HUES64 (cell line): ENCODE measurements at regions not wholly inside any gene's neighbourhood (a gene's known extent, or its start where the extent isn't known, plus 50 kb on each side); places are given as distances from the start of the nearest gene placed in this dataset.

Experiments
- H3K27ac ChIP-seq: 2 replicates; pipeline ENCODE4 v1.7.0; 2013; ENCODE audit warnings: low read depth, low read length, inconsistent platforms
- H3K27me3 ChIP-seq: 2 replicates; pipeline ENCODE4 v1.6.1; 2013; ENCODE audit warnings: mild to moderate bottlenecking, low read length; ENCODE audit not compliant: insufficient read depth
- H3K36me3 ChIP-seq: 2 replicates; pipeline ENCODE4 v1.6.1; 2013; ENCODE audit warnings: mild to moderate bottlenecking, low read length; ENCODE audit not compliant: insufficient read depth
- H3K4me1 ChIP-seq: 2 replicates; pipeline ENCODE4 v1.6.1; 2013; ENCODE audit warnings: mild to moderate bottlenecking, low read length, moderate library complexity; ENCODE audit not compliant: insufficient read depth
- H3K4me3 ChIP-seq: 2 replicates; pipeline ENCODE4 v1.5.1; 2013; ENCODE audit warnings: mild to moderate bottlenecking, low read length, moderate library complexity
- H3K9ac ChIP-seq: 2 replicates; pipeline ENCODE4 v1.6.1; 2013; ENCODE audit warnings: mild to moderate bottlenecking, low read depth, low read length
- H3K9me3 ChIP-seq: 2 replicates; pipeline ENCODE4 v1.6.1; 2013; ENCODE audit warnings: low read depth, low read length; ENCODE audit not compliant: insufficient read depth
- WGBS: fragments of 150-250, 120-280 bp; methylation state at CpG from one replicate; pipeline ENCODE4 v1.1.7; 2013; ENCODE audit warnings: missing lambda C conversion rate; 5-methylcytosine and 5-hydroxymethylcytosine counted together

- no peaks in the 10 kb centered on the region; the same call in none of the 2 replicates for H3K4me1 ChIP-seq
- no peaks in the 10 kb centered on the region for H3K9me3 ChIP-seq
- no CpG with 5 or more reads among the region's 1 CpG for WGBS
- no peaks in the 10 kb centered on the region for H3K27me3 ChIP-seq
- no peaks in the 10 kb centered on the region for H3K36me3 ChIP-seq
- no peak overlapping the region for H3K4me3 ChIP-seq
- H3K27ac ChIP-seq: no peak overlapping the region
- no peak overlapping the region for H3K9ac ChIP-seq
Measured at GRCh38 chr13:106383791-106384190, 151.7 kb downstream of the EFNB2 start.

- H3K4me3 ChIP-seq: no peak overlapping the region
- no peaks in the 10 kb centered on the region for H3K27me3 ChIP-seq
- H3K27ac ChIP-seq: no peak overlapping the region
- H3K9ac ChIP-seq: no peak overlapping the region
- 84% methylated on average over 5 of the region's 5 CpGs for WGBS
- H3K9me3 ChIP-seq: no peaks in the 10 kb centered on the region
- no peaks in the 10 kb centered on the region; the same call in none of the 2 replicates for H3K4me1 ChIP-seq
- H3K36me3 ChIP-seq: no peaks in the 10 kb centered on the region
Measured at GRCh38 chr13:106382534-106382933, 152.9 kb downstream of the EFNB2 start.

- Histone ChIP-seq H3K9ac (no peak overlapping the region), H3K4me3 (no peak overlapping the region), H3K36me3 (no peaks in the 10 kb centered on the region), H3K27me3 (no peaks in the 10 kb centered on the region), H3K27ac (no peak overlapping the region), H3K4me1 (no peaks in the 10 kb centered on the region; the same call in none of the 2 replicates), H3K9me3 (no peaks in the 10 kb centered on the region)
- WGBS: 78% methylated on average over 4 of the region's 4 CpGs
Measured at GRCh38 chr13:106381091-106381490, 154.4 kb downstream of the EFNB2 start.

GRCh38 chr13:106377931-106378662 is 157.4 kb downstream of the EFNB2 start:
- no peak overlapping the region for H3K27ac ChIP-seq
- no peaks in the 10 kb centered on the region for H3K27me3 ChIP-seq
- H3K4me1 ChIP-seq: no peaks in the 10 kb centered on the region; the same call in 1 of the 2 replicates
- no peaks in the 10 kb centered on the region for H3K36me3 ChIP-seq
- WGBS: 89% methylated on average over 7 of the region's 7 CpGs
- no peak overlapping the region for H3K9ac ChIP-seq
- H3K4me3 ChIP-seq: no peak overlapping the region
- H3K9me3 ChIP-seq: no peaks in the 10 kb centered on the region

GRCh38 chr13:106377341-106377740 is 158.1 kb downstream of the EFNB2 start:
- Histone ChIP-seq H3K27me3 (no peaks in the 10 kb centered on the region), H3K27ac (no peak overlapping the region), H3K9ac (no peak overlapping the region), H3K9me3 (no peaks in the 10 kb centered on the region), H3K4me3 (no peak overlapping the region), H3K4me1 (no peaks in the 10 kb centered on the region; the same call in 1 of the 2 replicates), H3K36me3 (no peaks in the 10 kb centered on the region)
- 96% methylated on average over 7 of the region's 7 CpGs for WGBS

GRCh38 chr13:106376401-106377112 is 158.9 kb downstream of the EFNB2 start:
- 95% methylated on average over 21 of the region's 21 CpGs for WGBS
- H3K9me3 ChIP-seq: no peaks in the 10 kb centered on the region
- H3K4me1 ChIP-seq: no peaks in the 10 kb centered on the region; the same call in 1 of the 2 replicates
- H3K27me3 ChIP-seq: no peaks in the 10 kb centered on the region
- H3K4me3 ChIP-seq: no peak overlapping the region
- H3K27ac ChIP-seq: no peak overlapping the region
- H3K9ac ChIP-seq: no peak overlapping the region
- H3K36me3 ChIP-seq: no peaks in the 10 kb centered on the region

- Histone ChIP-seq H3K27ac (no peak overlapping the region), H3K4me1 (no peaks in the 10 kb centered on the region; the same call in 1 of the 2 replicates), H3K36me3 (no peaks in the 10 kb centered on the region), H3K4me3 (no peak overlapping the region), H3K9ac (no peak overlapping the region), H3K27me3 (no peaks in the 10 kb centered on the region), H3K9me3 (no peaks in the 10 kb centered on the region)
- 97% methylated on average over 20 of the region's 20 CpGs for WGBS
Measured at GRCh38 chr13:106375085-106375484, 160.4 kb downstream of the EFNB2 start.

- Histone ChIP-seq H3K9ac (no peak overlapping the region), H3K4me1 (0 out of 2 replicates have a peak, but pooled peaks cover 2% of the 10 kb centered on the region), H3K36me3 (no peaks in the 10 kb centered on the region), H3K27me3 (no peaks in the 10 kb centered on the region), H3K9me3 (no peaks in the 10 kb centered on the region), H3K27ac (no peak overlapping the region), H3K4me3 (no peak overlapping the region)
- 96% methylated on average over 10 of the region's 10 CpGs for WGBS
Measured at GRCh38 chr13:106374631-106375030, 160.8 kb downstream of the EFNB2 start.

- no peaks in the 10 kb centered on the region for H3K27me3 ChIP-seq
- H3K36me3 ChIP-seq: no peaks in the 10 kb centered on the region
- 88% methylated on average over 4 of the region's 4 CpGs for WGBS
- H3K4me1 ChIP-seq: peaks cover 7% of the 10 kb centered on the region; the same call in 1 of the 2 replicates
- no peak overlapping the region for H3K27ac ChIP-seq
- no peak overlapping the region for H3K4me3 ChIP-seq
- no peaks in the 10 kb centered on the region for H3K9me3 ChIP-seq
- no peak overlapping the region for H3K9ac ChIP-seq
Measured at GRCh38 chr13:106373989-106374572, 161.4 kb downstream of the EFNB2 start.

GRCh38 chr13:106373304-106373988 is 162.0 kb downstream of the EFNB2 start:
- no peaks in the 10 kb centered on the region for H3K36me3 ChIP-seq
- H3K4me3 ChIP-seq: no peak overlapping the region
- H3K9ac ChIP-seq: no peak overlapping the region
- no peaks in the 10 kb centered on the region for H3K9me3 ChIP-seq
- 83% methylated on average over 7 of the region's 7 CpGs for WGBS
- H3K27me3 ChIP-seq: no peaks in the 10 kb centered on the region
- peaks cover 10% of the 10 kb centered on the region; the same call in 1 of the 2 replicates for H3K4me1 ChIP-seq
- no peak overlapping the region for H3K27ac ChIP-seq
